ENCODE measurements at regions not wholly inside any gene's neighbourhood (a gene's known extent, or its start where the extent isn't known, plus 50 kb on each side); places are given as distances from the start of the nearest gene placed in this dataset.

DNA sequence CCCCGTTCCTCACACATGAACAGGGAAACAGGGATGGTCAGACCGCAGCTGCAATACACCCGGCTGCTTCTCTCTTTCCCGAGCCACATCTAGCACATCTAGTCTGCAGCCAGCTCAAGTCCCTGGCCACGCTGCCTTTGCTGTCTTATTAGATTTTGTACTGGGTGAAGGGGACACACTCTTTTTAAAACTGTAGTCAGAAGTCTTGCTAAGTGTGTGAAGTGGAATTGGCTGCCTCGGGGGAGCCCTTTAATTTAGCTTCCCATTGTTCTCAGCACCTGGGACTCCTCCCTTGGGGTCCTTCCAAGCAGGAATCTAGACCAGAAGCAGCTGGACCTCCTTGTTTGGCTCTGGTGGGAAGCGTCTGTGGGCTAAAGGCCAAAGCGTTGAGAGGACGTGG is 420.0 kb downstream of the CTTN start:
- DNase-seq (ENCODE audit: low spot score) = no peak

DNA sequence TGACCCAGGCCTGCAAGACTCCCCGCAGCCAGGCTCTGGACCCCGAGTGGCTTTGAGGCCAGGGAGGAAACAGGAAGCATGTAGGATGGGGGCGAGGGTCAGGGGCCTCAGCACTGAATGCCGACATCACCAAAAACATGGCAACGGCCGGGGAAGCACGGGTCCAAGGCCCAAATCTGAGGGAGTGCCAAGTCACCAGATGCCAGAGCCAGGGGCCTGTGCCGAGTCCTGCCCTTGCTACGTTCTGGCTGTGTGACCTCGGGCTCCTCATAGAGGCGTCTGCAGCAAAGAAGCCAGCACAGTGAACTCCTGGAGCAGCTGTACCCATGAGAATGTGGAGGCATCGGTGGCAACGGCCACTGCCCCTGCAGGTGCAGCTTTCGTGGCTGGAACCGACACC is 420.7 kb downstream of the CTTN start:
- DNase-seq (ENCODE audit: low spot score) = no peak

DNA sequence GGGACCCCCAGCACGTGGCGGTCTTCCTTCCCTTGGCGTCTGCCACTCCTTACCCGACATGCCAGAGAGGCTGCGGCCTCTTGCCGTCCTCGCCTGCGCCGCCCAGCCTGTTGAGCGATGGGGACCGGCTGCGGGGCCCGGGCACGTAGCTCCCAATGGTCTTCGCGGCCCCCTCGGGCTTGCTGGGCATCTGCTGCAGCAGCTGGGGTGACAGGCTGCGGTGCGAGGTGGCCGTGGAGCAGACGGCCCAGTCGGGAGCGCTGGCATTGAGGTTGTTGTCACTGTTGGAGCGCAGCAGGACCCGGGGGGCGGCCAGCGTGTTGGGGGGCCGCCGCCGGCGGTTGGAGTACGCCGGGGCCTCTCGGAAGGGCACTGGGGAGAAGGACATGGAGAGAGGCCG is 422.0 kb downstream of the CTTN start:
- no peak for DNase-seq (ENCODE audit: low spot score)

DNA sequence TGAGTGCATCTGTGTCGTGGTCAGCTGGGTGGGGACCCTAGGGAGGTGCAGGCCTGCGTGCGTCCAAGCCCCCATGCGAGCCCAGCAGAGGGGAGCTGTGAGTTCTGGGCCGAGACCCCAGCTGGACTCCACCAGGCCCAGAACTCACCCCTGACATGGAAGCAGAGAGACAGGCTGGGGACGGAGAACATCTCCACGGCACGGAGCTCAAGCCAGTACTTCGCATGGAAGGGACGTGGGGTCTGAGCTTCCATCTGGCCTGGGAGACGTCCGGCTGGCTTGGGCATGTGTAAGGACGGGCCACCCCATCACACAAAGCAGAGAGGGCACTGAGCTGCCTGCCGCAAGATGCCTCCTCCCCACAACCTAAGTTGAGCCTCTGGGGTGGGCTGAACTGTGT is 422.4 kb downstream of the CTTN start:
- DNase-seq (ENCODE audit: low spot score) = no peak

DNA sequence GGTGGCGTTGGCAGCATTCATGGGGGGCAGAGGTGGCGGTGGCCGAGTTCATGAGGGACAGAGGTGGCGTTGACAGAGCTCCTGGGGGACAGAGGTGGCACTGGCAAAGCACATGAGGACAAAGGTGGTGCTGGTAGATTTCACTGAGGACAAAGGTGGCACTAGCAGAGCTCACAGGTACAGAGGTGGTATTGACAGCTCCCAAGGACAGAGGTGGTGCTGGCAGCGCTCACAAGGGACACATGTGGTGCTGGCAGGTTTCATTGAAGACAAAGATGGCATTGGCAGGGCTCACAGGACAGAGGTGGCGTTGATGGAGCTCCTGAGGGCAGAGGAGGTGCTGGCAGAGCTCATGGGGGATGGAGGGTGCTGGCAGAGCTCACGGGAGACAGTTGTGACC is 425.4 kb downstream of the CTTN start:
- DNase-seq (ENCODE audit: low spot score) = no peak

DNA sequence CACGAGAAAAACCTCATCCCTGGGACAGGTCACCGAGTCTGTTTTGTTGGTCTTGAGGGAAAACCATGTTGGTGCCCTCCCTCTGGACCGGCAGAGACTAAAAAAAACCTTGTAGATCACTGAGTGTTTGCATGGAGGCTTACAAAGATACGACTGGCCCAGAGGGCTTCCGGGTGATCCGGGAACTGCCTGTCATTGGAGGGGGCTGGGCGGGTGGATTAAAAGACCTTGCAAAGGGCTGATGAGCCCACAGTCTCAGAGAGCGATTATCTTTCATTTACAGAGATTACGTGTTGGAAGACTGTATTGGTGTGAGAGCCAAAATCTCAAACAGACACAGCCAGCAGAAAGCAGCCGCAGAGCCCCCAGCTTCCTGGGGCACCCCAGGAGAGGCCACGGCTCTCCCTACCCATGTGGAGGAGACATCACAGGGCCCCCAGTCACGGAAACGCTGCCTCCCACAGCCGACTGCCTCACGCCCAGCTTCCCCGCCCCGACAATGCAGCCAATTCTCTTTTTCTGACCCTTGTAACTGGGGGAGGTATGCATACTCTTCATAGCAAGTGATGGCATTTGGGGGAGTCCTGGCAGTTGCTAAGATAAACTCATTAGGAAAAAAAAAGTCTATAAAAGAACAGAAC is 426.4 kb downstream of the CTTN start:
- DNase-seq (ENCODE audit: low spot score) = no peak

DNA sequence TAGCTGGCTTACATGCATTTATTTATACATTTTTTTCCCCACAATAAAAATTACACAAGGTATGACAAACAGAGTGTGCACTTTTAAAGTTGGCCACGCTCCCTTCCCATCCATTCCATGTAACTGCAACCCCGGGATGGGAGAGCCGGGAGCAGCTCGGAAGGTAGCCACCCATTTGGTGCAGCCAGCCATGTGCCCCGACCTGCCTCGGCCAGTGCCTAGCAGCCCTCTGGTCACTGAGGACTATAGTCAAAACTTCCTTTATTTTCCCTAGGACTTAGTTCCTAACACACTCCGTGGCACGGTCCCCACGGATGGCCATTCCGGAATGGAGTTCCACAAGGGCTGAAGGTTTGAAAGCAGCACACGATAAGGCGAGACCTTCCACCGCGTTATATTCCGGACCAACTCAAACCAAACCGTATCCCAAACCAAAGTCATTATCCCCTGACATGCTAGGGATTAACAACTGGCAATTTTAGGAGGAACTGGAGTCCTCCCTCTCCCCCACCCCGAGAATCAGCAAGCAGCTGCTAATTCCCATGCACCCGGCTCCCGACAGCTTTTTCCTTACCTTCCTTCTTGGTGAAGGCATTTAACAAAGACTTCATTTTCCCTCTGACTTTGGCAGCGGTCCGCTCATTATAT is 426.4 kb downstream of the SHANK2 start:
- no peak for DNase-seq (ENCODE audit: low spot score)

DNA sequence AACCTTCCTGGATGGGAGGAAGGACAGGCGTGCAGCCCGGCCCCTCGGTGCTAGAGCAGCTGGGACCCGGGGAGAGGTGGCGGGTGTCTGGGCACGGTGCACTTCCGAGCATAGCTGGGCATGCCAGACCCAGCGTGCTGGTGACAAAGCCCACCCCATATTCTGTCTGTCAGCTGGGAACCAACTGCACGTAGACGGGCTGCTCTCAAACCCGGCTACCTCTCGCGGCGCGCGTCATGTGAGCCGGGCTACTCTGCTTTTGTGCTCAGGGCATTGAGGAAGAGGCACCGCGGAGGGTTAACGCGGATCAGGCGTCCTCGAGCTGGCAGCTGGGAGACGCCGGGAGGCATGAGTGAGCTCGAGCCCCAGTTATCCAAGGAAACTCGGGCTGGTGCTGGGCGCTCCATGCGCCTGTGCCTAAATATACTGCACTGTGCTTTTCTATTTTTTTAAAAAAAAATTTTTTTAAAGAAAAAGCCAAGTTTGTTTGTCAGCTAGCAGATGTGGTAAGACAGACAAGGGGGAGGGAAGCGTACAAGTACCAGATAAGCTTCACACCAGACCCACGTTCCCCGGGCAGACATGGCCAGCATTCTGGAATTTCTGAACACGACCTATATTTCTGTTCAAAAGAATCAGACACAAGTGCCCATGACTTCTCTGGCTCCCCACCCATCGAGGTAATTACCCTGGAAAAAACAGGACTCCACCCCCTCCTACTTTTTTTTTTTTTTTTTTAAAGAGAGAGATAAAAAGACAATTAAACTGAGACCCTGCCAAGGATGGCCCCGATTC is 425.6 kb downstream of the SHANK2 start:
- DNase-seq (ENCODE audit: low spot score) = no peak

DNA sequence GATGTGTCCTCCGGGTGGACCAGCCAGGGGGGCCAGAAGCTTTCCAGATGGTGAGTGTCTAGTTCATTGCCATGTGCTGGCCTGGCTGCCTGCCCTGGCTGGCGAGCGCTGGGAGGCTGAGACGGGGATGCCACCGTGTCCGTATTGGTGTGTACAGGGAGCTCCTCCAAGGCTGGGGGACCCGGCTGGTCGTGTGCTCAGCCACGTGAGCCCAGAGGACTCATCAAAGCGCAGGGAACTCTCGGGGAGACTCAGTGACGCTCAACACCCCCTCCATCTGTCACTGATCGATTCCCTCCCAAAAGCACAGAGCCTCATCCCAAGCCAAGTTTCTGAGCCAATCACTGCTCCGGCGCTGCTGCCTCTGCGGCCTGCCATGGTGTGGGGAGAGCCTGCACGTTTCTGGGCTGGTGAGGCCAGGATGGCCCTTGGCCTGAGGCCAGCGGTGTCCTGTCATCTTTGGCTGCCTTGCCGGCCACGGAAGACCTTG is 423.7 kb downstream of the SHANK2 start:
- DNase-seq (ENCODE audit: low spot score) = peak; percentile 73

DNA sequence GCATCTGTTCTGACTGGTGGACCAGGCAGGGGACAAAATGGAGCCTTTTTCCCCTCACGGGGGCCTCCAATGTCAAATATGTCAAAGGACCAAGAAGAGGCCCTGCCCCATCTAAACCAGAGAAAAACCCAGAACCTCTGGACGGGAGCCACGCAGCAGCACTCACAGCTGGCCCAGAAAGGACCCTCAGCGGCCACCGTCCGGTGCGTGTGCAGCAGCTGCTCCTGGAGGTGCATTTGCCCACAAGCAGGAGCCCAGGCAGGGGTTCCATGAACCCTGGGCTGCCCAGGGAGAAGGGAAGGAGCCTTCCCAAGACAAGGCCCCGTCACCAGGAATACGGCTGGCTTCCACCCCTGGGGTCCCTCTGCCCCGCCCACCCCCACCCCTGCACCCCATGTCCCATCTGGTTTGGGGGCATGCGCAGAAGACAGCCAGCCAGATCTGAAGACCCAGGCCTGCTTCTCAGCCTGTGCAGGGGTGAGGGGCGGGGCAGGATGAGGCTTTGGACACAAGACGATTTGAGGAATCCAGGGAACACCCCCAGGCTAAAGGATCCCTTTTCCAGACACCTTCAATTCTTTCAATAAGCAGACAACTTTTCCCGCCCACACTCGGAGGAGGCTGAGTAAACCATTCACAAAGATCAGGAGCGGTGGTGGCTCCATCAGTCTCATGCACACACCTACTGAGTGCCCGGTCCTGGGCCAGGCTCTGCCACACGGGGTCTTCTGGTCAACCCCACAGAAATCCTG is 423.1 kb downstream of the SHANK2 start:
- DNase-seq (ENCODE audit: low spot score) = no peak

DNA sequence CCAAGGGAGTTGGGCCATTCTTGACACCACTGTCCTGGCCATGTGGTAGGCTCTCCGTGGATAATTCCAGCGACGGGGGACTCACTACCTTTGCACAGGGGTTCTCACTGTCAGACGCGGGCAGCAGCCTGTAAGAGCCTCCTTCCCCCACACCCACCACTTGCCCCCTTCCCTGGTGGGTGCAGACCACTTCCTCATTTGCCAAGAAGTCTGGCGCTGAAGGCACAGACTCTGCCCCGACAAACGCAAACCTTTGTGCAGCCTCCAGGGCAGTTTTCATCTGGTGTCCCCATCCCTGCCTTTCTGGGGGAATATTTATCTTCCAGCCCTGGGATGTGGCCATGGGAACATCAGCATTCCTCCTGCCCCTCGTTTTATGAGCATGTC is 422.5 kb downstream of the SHANK2 start:
- DNase-seq (ENCODE audit: low spot score) = no peak

DNA sequence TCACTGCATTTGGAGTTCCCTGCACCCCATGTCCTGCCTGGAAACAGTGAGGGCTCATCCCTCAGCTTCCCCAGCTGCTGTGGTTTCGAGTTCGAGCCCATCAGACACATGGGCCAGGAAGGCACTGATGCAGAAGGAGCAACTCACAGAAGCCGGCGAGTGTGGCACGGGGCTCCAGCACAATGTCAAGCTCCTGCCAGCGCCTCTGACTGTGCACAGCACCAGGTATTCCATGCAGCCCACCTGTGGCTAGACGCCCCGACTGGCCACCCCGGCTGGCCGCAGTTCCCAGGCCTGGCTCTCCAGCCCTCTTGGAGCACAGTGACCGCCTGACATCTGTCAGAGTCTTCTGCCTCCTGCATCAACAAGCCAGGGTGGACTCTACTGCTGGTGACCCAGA is 419.4 kb downstream of the SHANK2 start:
- no peak for DNase-seq (ENCODE audit: low spot score)

DNA sequence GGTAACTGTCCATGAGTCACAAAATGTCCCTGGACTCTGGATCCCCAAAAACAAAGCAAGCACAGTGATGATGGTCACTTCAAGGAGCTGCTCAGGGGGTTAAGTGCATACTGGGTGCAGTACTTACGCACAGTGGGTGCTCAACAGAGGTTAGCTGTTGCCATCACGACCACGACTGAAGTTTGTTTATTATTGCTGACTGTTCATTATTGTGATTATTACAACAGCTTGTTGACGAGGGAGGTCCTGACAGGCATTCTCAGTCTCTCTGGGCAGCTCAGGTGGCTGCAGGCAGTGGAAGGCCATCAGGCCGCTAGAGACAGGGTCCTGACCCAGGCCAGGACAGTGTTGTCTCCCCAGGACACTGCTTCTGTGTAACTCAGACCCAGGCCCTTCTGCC is 418.8 kb downstream of the SHANK2 start:
- DNase-seq (ENCODE audit: low spot score) = no peak

DNA sequence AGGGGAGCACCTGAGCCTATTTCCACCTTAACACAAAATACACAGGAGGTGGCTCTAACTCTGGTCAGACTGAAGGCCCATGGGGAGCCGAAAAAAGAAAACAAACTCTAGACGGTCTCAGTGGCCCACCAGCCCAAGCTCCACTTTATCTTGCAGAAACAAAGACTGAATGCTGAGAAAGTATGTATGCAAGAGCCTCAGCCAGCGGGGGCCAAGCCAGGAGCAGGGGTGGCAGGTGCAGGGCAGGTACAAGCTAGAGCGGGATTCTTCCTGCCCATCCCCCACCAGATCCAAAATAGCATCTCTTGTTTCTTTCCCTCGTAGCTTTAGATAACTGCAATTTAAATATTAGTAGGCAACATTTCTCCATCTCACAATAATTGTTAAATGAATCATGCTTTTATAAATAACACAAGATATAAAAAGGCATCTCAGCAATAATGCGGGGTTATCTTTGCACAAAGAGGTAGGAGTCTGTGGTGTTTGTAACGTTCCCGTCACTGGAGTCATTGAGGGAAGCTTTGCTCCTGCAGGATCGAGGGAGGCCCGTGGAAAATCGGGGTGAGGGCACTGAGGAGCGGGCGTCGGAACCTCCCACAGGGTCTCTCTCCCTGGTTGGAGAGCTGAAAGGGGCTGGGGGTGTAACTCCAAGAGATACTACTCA is 418.0 kb downstream of the SHANK2 start:
- no peak for DNase-seq (ENCODE audit: low spot score)

DNA sequence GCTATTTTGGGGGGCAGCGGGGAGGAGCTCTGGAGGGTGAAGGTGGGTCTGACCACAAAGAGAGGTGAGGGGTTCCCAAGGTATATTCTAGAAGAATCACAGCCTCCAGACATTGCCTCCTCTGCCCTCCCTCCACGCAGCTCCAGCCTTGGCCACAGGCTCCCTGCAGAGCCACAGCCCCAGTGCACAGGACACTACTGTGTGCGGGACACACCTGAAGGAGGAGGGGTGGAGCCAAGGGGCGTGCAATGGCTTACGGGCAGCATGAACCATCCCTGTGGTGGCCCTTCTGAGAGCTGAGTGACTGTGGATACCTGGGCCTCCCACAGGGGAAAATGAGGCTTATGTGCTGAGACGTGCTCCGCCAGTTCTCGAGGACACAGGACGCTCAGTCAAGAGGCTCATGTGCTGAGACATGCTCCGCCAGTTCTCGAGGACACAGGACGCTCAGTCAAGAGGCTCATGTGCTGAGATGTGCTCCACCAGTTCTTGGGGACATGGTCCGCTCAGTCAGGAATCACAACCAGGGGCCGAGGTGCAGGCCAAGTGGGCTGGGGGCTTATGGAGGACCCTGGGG is 417.3 kb downstream of the SHANK2 start:
- no peak for DNase-seq (ENCODE audit: low spot score)

DNA sequence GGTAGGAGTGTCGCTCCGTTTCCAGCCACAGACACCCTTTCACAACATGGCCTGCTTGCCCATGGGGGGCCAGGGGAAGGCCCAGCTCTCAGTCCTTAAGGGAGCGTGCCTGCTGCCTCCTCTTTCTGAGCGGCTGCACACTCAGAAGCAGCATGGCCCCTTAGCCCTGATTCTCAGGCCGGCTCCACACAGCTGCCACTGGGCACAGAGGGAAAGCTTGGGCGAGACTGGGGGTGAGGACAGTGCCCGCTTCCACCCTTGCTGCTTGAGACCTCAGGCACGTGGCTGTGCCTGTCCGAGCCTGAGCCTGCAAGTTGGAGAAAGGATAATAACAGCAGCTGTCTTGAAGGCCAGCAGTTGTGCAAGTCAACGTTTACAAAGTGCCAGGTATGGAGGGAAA is 416.3 kb downstream of the SHANK2 start:
- no peak for DNase-seq (ENCODE audit: low spot score)

DNA sequence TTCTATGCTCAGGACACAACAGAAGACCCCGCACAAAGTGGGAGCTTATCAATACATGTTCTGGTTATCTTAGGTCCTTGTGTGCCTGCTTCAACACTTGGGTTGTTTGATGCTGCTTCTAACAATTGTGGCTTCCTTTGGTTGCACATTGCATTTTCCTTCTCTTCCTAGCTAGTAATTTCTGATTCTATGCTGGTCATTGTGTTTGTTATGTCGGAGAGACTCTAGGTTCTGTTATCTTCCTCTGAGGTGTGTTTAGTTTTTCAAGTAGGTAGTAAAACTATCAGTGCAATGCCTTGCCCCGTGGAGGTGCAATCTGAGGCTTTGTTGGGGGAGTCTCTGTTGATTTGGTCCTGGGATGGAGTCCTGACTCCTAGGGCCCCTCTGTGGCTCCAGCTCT is 414.2 kb downstream of the SHANK2 start:
- DNase-seq (ENCODE audit: low spot score) = no peak

DNA sequence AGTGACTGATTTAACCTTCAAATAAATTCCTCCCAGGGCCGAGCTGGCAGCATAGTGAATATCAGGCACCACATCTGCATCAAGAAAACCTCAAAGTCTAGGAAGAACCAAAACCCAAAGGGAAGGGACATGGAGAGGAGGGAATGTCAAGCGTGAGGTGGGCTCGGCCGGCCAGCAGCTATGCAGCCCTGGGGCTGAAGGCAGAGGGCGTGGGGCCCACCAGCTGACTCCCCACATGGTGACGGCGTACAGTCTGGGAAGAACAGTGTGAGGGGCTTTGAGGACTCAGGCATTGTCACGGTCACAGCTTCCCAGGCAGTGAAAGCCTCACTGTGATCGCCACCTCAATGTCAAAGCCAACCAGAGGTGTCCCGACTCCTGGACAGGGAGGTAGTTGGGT is 412.5 kb downstream of the SHANK2 start:
- DNase-seq (ENCODE audit: low spot score) = no peak

DNA sequence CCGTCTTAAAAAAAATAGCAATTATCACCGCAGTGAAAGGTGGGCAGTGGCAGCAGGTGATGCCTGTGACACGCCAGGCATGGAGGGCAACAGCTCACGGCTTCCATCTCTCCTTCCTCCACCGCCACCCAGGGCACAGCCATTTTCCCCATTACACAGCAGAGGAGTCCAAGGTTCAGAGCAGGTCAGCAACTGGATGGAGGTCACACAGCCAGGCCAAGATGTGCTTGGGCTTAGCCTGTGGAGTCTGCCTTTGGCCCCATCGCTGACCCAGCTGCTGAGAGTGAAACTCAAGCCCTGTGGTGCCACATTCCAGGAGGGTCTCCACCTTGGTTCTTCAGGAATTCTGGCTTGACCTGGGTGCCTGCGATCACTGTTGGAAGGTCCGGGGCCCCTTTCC is 411.1 kb downstream of the SHANK2 start:
- DNase-seq (ENCODE audit: low spot score) = no peak

DNA sequence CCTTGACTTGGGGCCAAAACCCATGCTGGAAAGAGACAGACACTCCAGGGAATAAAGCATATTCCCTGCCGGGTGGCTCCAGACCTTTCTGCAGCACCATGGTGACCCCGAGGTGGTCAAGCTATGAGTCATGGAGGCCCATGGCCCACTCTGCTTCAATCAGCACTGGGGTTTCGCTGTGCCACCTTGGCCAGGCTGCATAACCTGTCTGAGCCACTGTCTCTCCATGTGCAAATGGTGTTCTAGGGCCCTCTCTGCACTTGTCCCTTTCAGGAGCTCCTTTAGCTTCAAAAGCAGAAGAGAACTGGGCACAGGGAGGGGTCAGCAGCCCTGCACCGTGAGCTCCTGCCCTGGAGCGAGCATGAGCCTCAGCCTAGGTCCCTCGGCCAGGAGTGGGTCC is 410.1 kb downstream of the SHANK2 start:
- no peak for DNase-seq (ENCODE audit: low spot score)

DNA sequence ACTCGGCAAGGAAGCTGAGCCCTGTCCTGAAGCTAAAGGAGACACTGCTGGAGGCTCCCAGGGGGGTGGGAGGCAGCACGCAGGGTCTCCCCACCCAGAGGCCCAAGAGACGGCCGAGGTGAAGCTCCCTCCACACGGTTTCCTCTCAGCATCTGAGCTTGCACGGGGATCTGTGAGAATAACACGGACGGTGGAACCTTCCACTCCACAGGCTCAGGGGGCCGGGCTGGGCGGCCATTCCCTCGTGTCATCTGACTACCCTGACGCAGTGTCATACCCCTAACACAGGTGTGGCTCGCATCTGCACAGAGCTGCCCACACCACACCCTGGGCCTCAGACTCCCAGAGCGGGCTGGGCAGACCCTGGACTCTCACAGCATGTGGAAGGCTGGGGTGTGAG is 409.7 kb downstream of the SHANK2 start:
- no peak for DNase-seq (ENCODE audit: low spot score)
